ENCODE measurements at regions not wholly inside any gene's neighbourhood (a gene's known extent, or its start where the extent isn't known, plus 50 kb on each side); places are given as distances from the start of the nearest gene placed in this dataset.
"Not testable (repeated sequence)": the region's sequence is repeated elsewhere in the genome, so short reads cannot be mapped to it uniquely, and the experiment has no call there.

DNA sequence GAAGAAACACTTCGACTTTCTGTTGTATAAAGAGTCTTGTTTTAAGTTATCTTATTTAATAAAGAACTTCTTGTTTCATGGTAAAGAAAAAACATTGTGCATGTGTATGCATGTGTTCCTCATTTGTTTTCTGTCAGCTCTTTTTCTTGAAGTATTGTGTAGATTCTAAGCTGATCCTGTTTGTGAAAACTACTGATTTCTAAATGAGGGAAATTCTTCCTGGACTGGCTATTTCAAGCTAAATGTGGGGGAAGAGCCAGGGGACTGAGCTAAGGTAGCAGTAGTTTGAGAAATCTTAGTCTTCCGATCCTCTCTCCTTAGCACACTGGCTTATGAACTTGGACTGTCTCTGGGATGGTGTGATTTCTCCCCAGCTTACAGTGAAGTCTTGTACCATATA is 56.4 kb upstream of the RBMS1 start:
- in situ Hi-C loops (cut with HindIII; ENCODE audit: low pct_unique_long_range_greater_than_20kb, low sequenced_read_pairs): no loop called here
- peak; percentile 13 for DNase-seq (ENCODE audit: low read depth, low spot score)

DNA sequence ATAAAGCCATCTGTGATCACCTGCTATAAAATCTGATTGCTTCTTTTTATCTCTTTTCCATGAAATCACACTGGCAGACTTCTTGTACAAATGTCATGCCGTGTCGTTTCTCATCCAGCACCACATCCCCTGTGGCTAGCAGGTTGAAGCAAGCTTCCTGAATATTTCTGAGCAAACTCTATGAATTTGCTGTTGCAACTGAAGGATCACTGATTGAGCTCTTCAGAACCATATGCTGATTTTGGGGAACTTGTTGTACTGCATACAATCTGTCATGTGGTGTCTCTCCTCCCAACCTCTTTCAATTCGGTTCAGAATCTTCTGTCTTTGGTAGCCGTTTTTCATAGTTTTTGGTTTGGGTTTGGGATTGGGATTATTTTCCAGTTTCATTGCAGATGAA is 57.7 kb upstream of the RBMS1 start:
- DNase-seq (ENCODE audit: low read depth, low spot score): no peak
- in situ Hi-C loops (cut with HindIII; ENCODE audit: low pct_unique_long_range_greater_than_20kb, low sequenced_read_pairs): no loop called here

DNA sequence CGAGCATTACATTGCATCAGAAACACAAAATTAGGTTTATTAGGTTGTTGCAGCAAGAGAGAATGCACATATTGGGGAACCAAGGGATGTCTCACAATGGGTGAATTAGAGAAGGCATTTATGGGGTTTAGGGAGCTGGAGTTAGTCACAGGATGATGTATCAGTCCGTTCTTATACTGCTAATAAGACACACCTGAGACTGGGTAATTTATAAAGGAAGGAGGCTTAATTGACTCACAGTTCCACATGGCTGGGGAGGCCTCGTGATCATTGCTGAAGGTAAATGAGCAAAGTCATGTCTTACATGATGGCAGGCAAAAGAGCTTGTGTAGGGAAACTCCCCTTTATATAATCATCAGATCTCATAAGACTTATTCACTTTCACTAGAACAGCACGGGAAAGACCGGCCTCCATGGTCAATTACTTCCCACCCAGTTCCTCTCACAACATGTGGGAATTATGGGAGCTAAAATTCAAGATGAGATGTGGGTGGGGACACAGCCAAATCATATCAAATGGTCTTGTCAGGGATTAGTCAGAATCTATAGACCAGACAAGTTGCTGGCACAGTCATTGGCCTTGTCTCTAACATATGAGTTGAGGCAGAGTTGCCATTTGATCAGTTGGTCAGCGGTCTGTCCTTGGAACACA is 61.9 kb upstream of the RBMS1 start:
- DNase-seq (ENCODE audit: low read depth, low spot score): no peak
- in situ Hi-C loops (cut with HindIII; ENCODE audit: low pct_unique_long_range_greater_than_20kb, low sequenced_read_pairs): no loop called here

DNA sequence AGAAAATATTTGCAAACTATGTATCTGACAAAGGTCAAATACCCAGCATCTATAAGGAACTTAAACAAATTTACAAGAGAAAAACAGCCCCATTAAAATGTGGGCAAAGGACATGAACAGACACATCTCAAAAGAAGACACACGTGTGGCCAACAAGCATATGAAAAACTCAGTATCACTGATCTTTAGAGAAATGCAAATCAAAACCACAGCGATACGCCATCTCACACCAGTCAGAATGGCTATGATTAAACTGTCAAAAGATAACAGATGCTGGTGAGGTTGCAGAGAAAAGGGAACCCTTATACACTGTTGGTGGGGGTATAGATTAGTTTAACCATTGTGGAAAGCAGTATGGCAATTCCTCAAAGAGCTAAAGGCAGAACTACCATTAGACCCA is 64.3 kb upstream of the RBMS1 start:
- DNase-seq (ENCODE audit: low read depth, low spot score): no peak
- in situ Hi-C loops (cut with HindIII; ENCODE audit: low pct_unique_long_range_greater_than_20kb, low sequenced_read_pairs): no loop called here

DNA sequence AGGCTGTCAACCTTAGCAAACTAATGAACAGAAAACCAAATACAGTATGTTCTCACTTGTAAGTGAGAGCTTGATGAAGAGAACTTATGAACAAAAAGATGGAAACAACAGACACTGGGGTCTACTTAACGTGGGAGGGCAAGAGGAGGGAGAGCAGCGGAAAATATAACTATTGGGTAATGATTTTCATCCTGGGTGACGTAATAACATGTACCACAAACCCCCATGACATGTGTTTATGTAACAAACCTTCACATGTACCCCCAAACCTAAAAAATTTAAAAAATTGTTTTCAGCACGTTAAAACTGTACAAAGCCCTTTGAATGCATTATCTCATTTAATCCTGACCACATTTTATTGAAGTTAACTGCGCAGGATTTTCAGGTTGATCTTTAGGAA is 64.9 kb upstream of the RBMS1 start:
- DNase-seq (ENCODE audit: low read depth, low spot score): no peak
- in situ Hi-C loops (cut with HindIII; ENCODE audit: low pct_unique_long_range_greater_than_20kb, low sequenced_read_pairs): no loop called here

DNA sequence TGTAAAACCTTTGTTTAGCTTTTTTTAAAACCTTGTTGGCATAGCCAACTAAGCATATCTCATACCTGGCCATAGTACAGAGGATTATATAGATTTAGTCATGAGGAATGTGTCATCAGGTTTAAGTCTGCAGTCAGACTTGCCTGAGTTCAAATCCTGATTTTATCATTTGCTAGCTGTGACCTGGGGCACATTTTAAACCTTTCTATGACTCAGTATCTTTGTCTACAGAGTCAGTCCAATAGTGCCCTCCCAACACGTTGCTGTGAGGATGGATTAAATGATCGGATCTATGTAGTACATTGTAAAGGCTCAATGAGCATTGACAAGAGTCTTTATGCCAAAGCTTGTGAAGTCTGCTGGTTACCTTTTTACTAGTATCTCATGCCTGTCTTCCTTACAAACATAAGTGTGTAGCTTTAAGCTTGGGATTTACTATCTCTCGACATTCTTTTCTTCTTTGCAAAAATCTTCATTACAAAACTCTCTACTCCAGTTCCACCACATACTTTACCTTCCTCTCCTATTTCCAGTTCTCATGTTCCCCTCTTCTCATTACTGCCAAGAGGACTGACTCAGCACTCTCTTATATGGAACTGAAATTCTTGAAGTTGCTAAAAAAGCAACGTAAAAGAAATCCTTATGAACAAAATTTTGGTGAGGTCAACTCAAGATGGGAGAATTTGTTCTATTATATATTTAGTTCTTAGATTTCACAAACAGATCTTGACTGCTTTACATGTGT is 68.1 kb upstream of the RBMS1 start:
- in situ Hi-C loops (cut with HindIII; ENCODE audit: low pct_unique_long_range_greater_than_20kb, low sequenced_read_pairs): no loop called here
- DNase-seq (ENCODE audit: low read depth, low spot score): no peak

DNA sequence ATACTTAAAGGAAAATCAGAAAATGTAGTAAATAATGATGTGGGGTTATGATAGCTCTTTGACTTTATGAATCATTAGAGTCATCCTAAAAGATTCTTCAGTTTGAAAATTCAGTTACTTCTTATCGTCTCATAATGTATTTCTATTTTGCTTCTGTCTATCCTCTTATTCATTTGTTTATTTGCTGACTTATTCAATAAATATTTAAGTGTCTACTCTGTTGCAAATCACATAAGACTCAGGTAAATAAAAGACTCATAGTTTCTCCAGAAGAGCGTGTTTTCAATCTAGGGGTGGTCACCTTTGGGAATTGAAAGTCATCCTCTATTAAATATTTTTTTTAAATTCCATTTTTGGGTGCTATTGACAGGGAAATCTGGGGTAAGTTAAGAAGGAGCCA is 69.1 kb upstream of the RBMS1 start:
- in situ Hi-C loops (cut with HindIII; ENCODE audit: low pct_unique_long_range_greater_than_20kb, low sequenced_read_pairs): no loop called here
- no peak for DNase-seq (ENCODE audit: low read depth, low spot score)

DNA sequence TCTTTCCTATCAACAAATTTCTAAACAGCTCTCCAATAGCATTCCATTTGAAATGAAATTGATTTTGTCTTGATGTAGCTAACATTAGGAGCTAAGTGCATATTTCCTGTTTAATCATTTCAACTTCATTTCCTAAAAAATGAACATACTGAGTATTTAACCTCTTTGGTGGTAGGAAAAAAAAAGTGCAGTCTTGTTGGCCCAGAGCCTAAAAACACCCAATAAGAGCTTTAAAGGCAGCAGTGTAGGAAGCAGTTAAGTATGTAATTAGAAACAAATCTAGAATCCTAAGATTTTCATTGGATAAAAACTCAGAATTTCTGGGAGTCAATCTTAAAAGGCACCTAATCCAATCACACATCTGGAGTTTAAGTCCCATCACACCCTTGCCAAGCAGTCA is 71.0 kb upstream of the RBMS1 start:
- no peak for DNase-seq (ENCODE audit: low read depth, low spot score)
- in situ Hi-C loops (cut with HindIII; ENCODE audit: low pct_unique_long_range_greater_than_20kb, low sequenced_read_pairs): no loop called here

DNA sequence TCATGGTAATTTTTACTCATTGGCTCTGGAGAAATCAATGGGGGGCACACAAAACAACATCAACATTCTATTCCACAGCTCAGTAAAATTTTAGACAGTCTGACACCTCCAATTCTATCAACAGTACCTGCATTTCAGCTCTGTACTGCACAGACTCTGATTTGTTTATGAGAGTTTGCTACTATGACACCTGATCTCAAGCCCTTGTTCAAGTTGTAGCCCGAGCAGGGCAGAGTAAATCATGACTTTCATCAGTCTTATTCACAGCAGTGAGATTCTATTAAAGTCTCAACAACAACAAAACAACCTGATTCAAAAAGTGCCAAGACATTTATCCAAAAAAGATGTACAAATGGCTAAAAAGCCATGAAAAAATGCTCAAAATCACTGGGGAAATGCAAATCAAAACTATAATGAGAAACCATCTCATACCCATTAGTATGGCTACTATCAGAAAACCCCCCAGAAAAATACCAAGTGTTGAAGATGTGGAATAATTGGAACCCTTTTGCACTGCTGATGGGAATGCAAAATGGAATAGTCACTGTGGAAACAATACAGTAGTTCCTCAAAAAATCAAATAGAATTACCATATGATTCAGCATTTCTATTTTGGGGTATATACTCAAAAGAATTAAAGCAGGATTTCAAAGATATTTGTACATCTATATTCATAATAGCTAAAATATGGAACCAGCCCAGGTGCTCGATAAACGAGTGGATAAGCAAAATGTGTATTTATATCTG is 71.7 kb upstream of the RBMS1 start:
- DNase-seq (ENCODE audit: low read depth, low spot score): no peak
- in situ Hi-C loops (cut with HindIII; ENCODE audit: low pct_unique_long_range_greater_than_20kb, low sequenced_read_pairs): no loop called here

DNA sequence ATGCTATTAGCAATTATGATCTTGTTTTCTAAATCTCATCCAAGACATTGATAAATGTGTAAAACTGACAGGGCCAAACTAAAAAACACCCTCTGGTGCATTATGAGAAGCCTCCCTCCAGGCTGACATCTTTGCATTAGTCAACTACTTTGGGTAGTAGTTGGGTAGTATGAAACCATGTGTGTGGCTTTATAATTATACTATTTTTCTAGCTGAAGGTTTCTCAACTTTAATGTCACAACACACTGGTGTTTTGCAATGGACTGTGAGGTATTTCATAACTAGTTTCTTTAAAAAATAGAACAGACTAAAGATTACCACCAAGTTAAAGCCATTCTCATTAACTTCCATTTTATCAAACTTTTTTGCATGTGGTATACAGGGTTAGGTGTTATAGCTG is 73.1 kb upstream of the RBMS1 start:
- in situ Hi-C loops (cut with HindIII; ENCODE audit: low pct_unique_long_range_greater_than_20kb, low sequenced_read_pairs): no loop called here

DNA sequence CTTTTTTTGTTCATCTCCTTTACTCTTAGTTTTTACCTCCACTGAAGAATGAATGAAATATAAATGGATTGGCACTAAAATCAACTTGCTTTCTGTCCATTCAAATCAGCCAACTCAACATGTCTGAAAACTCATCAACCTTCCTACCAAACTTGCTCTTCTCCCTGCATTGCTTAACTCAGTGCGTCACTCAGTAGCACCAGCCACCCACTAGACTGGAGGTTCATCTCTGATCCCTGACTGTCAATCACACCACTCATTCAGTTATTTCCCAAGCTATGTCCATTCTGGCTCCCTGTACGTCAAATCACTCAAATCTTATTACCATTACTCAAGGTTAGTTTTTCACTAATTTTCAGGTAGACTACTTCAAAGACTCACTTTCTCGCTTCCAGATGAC is 75.2 kb upstream of the RBMS1 start:
- in situ Hi-C loops (cut with HindIII; ENCODE audit: low pct_unique_long_range_greater_than_20kb, low sequenced_read_pairs): no loop called here
- DNase-seq (ENCODE audit: low read depth, low spot score): no peak

More for the DNA sequence above, 73.1 kb upstream of the RBMS1 start:
- no peak for DNase-seq (ENCODE audit: low read depth, low spot score)

DNA sequence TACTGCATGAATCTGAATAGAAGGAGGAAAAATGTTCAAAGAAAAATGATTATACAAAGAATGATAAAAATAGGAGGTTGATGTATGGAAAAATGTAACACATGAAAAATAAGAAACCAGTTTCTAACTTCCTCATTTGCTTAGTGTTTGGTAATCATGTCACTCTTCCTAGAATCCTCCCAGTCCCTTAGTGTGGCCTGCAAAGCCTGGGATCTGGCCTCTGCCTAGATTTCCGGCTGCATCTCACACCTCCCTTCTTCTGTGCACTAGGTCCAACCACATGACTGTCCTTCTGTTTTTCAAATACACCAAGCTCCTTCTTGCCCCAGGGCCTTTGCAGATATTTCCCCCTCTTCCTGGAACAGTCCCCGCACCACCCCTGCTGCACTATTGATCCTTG is 76.8 kb upstream of the RBMS1 start:
- in situ Hi-C loops (cut with HindIII; ENCODE audit: low pct_unique_long_range_greater_than_20kb, low sequenced_read_pairs): no loop called here
- DNase-seq (ENCODE audit: low read depth, low spot score): no peak

DNA sequence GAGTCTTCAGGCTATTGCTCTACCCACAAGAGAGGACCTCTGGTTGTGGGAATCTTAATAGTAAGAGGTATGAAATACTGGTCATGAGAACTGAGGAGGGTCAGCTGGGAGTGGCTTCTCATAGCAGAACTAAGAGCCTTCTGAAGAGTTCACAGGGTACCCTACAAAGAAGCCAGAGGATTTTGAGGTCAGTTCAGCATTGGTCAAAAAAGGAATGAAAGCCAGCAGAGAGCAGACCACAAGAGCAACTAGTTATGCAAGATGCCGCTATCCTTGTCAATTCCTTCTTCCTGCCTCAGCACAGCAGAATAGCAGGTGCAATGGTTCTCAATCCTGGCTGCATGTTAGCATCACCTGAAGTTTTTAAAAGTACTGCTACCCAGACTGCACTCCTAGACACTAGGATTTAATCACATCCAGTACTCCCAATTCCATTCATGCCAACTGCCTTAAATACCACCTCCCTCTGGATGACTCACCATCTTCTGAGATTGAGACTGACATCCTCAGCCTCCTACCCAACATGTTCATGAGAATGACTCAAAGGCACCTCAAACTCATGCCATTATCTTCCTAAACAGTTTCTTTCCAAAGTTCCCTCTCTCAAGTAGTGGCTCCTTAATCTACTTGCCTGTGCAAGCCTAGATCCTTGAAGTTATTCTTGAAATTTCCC is 81.0 kb upstream of the RBMS1 start:
- in situ Hi-C loops (cut with HindIII; ENCODE audit: low pct_unique_long_range_greater_than_20kb, low sequenced_read_pairs): no loop called here
- DNase-seq (ENCODE audit: low read depth, low spot score): peak; percentile 22

DNA sequence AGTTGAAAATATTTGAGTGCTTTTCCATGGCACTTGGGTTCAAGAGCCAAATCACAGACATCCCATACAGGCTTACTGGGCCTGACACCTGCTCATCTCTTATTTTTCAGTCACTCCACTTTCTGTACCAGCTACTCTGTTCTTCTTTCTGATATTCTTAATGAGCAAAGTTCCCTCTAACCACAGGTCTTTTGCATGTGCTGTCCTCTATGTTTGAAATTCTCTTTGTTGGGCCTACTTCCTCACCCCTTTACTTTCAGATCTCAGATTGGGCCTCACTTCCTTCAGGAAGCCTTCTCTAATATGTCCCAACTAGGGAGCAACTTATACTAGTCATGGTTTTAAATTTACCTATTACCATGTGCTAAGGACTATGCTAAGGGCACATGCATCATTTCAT is 81.8 kb upstream of the RBMS1 start:
- DNase-seq (ENCODE audit: low read depth, low spot score): no peak
- in situ Hi-C loops (cut with HindIII; ENCODE audit: low pct_unique_long_range_greater_than_20kb, low sequenced_read_pairs): no loop called here

DNA sequence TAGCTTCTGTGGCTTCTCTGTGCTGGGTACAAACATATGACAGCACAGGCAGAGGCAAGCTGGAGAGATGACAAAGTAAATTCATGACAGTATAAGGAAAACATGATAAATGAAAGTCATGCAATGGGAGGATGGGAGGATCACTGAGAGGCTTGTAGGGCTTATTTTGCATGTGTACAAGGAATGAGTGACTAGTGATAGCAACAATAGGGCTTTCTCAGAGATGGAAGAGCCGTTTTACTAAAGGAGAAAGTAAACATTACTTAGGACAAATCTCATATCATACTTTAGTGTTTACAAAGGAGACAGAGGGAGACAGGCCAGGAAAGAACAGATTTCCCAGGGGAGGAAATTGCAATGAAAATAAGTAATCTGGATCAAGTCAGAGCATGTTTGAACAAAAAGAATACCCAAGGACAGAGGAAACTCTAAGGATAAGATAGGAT is 82.5 kb upstream of the RBMS1 start:
- DNase-seq (ENCODE audit: low read depth, low spot score): no peak
- in situ Hi-C loops (cut with HindIII; ENCODE audit: low pct_unique_long_range_greater_than_20kb, low sequenced_read_pairs): no loop called here

DNA sequence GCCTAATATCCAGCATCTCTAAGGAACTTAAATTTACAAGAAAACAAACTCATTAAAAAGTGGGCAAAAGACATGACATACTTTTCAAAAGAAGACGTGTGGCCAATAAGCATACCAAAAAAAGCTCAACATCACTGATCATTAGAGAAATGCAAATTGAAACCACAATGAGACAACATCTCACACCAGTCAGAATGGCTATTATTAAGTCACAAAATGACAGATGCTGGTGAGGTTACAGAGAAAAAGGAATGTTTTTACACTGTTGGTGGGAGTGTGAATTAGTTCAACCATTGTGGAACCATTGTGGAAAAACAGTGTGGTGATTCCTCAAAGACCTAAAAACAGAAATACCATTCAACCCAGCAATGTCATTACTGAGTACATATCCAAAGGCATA is 83.5 kb upstream of the RBMS1 start:
- in situ Hi-C loops (cut with HindIII; ENCODE audit: low pct_unique_long_range_greater_than_20kb, low sequenced_read_pairs); DNase-seq (ENCODE audit: low read depth, low spot score): not testable (repeated sequence)

DNA sequence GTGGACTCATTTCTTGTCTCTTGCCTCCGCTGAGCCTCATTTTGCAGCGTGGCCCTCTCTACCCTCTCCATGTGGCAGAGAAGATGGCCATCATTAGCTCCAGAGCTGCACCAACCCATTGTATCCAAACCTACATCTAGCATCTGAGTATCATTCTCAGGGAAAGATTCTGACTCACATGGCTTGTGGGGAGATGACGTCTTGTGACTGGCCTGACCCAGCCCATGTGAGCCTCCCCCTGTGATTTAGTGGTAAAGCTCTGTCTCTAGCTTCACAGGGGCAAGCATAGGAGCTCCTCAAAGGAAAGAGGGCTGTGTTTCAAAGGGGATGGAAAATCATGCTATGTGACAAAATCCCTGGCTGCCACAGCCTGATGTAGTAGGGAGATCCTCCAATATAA is 87.4 kb upstream of the RBMS1 start:
- in situ Hi-C loops (cut with HindIII; ENCODE audit: low pct_unique_long_range_greater_than_20kb, low sequenced_read_pairs): no loop called here
- DNase-seq (ENCODE audit: low read depth, low spot score): peak; percentile 85

DNA sequence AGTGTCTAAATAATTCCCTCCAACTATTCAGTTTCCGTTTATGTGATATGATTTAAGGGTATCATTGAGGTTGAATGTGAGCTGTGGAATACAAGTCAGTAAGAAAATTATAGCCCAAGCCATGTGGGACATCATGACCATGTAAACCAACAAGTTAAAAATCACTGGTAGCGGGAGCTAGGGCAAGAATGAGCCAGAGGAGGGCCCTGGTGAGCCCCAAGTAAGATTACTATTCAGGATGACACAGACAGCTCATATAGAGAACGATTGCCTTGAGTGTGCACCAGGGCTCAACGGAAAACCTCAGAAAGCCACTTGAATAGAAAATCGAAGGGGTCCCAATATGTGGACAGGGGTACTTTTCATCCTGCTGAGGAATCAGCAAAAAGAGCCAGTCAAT is 87.8 kb upstream of the RBMS1 start:
- peak; percentile 72 for DNase-seq (ENCODE audit: low read depth, low spot score)
- in situ Hi-C loops (cut with HindIII; ENCODE audit: low pct_unique_long_range_greater_than_20kb, low sequenced_read_pairs): no loop called here

Data from SK-MEL-5 (cell line).